SU-DHL-6 (cell line): ENCODE measurements at regions not wholly inside any gene's neighbourhood (a gene's known extent, or its start where the extent isn't known, plus 50 kb on each side); places are given as distances from the start of the nearest gene placed in this dataset.

ENCODE experiments used
- H2AFZ ChIP-seq: fragments of 200-600 bp; sonication (generic); 2 replicates; pipeline ENCODE4 v1.6.1; 2014; ENCODE audit warnings: low read depth, mild to moderate bottlenecking, moderate library complexity, mixed read lengths, antibody characterized with exemption, low read length; ENCODE audit not compliant: severe bottlenecking
- H3F3A ChIP-seq: fragments of 200-600 bp; shearing (Covaris generic); 2 replicates; pipeline ENCODE4 v1.6.0; 2016; ENCODE audit warnings: antibody characterized with exemption, mild to moderate bottlenecking; ENCODE audit not compliant: insufficient read depth
- H3K27ac ChIP-seq: fragments of 200-600 bp; sonication (generic); 2 replicates; pipeline ENCODE4 v1.5.1; 2016; ENCODE audit warnings: low read depth, mild to moderate bottlenecking, low read length, moderate library complexity, mixed read lengths
- H3K27me3 ChIP-seq: fragments of 200-600 bp; sonication (generic), shearing (Covaris generic); 2 replicates; pipeline ENCODE4 v1.6.0; 2014; ENCODE audit warnings: mild to moderate bottlenecking, low read length
- H3K36me3 ChIP-seq: fragments of 200-600 bp; sonication (generic); 2 replicates; pipeline ENCODE4 v1.6.1; 2014; ENCODE audit warnings: mild to moderate bottlenecking, low read length, mixed read lengths
- H3K4me2 ChIP-seq: fragments of 300-600, 200-600 bp; shearing (Covaris generic), sonication (generic); 2 replicates; pipeline ENCODE4 v1.6.0; 2014; ENCODE audit warnings: low read length, low read depth, mild to moderate bottlenecking; ENCODE audit not compliant: poor library complexity, severe bottlenecking
- H3K4me3 ChIP-seq: fragments of 200-600 bp; sonication (generic); 2 replicates; pipeline ENCODE4 v1.5.1; 2014; ENCODE audit warnings: antibody characterized with exemption, low read length, mild to moderate bottlenecking, mixed read lengths; ENCODE audit not compliant: insufficient read depth, poor library complexity, severe bottlenecking
- H3K79me2 ChIP-seq: fragments of 200-600 bp; sonication (generic); 2 replicates; pipeline ENCODE4 v1.6.1; 2014; ENCODE audit warnings: mild to moderate bottlenecking, low read length, moderate library complexity; ENCODE audit not compliant: insufficient read depth
- H3K9ac ChIP-seq: fragments of 200-600 bp; sonication (generic); 2 replicates; pipeline ENCODE4 v1.7.0; 2014; ENCODE audit warnings: mild to moderate bottlenecking, low read length
- H3K9me2 ChIP-seq: fragments of 200-600 bp; sonication (generic); replicated peaks from 2 replicates; pipeline ENCODE4 v1.6.1; 2014; ENCODE audit warnings: low read length; ENCODE audit not compliant: insufficient read depth
- H3K9me3 ChIP-seq: fragments of 200-600 bp; sonication (generic); 2 replicates; pipeline ENCODE4 v1.6.1; 2014; ENCODE audit warnings: low read length, mixed read lengths; ENCODE audit not compliant: insufficient read depth
- H4K20me1 ChIP-seq: fragments of 200-600 bp; sonication (generic); 2 replicates; pipeline ENCODE4 v1.6.1; 2014; ENCODE audit warnings: low read depth, mild to moderate bottlenecking, antibody characterized with exemption, low read length, moderate library complexity, mixed read lengths
- EZH2phosphoT487 ChIP-seq: fragments of 200-600 bp; sonication (generic), shearing (Covaris generic); conservative IDR thresholded peaks from 2 replicates; pipeline ENCODE4 v1.6.1; 2018; ENCODE audit warnings: mild to moderate bottlenecking, antibody characterized with exemption, low read length, moderate library complexity, mixed read lengths
- TF ChIP-seq, protein P1 (sequence below): fragments of 200-600 bp; sonication (generic); IDR thresholded peaks from one replicate; pipeline ENCODE4 v1.5.1; 2017; ENCODE audit warnings: antibody characterized with exemption, mild to moderate bottlenecking, low read length, moderate library complexity; ENCODE audit not compliant: insufficient read depth, poor library complexity, severe bottlenecking

DNA sequence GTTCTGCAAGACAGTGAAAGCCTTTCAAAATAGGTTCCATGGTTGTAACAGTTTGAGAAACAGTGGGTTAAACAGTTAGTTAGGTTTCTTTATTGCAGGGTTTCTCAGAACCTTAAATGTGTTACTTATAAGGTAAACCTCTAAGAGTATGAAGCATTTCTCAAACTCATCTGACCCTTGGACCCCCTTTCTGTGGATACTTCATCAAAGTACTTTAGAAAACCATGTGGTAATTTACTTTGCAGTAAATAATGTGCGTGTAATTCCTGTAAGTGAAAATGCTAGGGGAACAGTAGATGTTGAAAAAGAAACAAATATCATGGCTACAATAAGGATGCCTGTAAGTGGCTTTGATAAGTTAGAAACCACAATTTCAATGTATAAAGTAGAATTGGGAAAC, 354.6 kb upstream of the RARB start:
- no peaks in the 10 kb centered on the region for H3K79me2 ChIP-seq
- H3K27ac ChIP-seq: no peak overlapping the region
- H3F3A ChIP-seq: no peaks in the 10 kb centered on the region
- no peak overlapping the region for H3K9ac ChIP-seq
- H3K4me2 ChIP-seq: no peak overlapping the region
- H3K4me3 ChIP-seq: no peak overlapping the region
- no peaks in the 10 kb centered on the region for H3K9me2 ChIP-seq
- no peaks in the 10 kb centered on the region for H3K9me3 ChIP-seq
- no peaks in the 10 kb centered on the region for H4K20me1 ChIP-seq
- no peaks in the 10 kb centered on the region for H3K36me3 ChIP-seq
- no peaks in the 10 kb centered on the region for H3K27me3 ChIP-seq
- no peak overlapping the region for H2AFZ ChIP-seq
- TF ChIP-seq, protein P1, sequence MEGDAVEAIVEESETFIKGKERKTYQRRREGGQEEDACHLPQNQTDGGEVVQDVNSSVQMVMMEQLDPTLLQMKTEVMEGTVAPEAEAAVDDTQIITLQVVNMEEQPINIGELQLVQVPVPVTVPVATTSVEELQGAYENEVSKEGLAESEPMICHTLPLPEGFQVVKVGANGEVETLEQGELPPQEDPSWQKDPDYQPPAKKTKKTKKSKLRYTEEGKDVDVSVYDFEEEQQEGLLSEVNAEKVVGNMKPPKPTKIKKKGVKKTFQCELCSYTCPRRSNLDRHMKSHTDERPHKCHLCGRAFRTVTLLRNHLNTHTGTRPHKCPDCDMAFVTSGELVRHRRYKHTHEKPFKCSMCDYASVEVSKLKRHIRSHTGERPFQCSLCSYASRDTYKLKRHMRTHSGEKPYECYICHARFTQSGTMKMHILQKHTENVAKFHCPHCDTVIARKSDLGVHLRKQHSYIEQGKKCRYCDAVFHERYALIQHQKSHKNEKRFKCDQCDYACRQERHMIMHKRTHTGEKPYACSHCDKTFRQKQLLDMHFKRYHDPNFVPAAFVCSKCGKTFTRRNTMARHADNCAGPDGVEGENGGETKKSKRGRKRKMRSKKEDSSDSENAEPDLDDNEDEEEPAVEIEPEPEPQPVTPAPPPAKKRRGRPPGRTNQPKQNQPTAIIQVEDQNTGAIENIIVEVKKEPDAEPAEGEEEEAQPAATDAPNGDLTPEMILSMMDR: no peak
- TF ChIP-seq EZH2phosphoT487: no peak

DNA sequence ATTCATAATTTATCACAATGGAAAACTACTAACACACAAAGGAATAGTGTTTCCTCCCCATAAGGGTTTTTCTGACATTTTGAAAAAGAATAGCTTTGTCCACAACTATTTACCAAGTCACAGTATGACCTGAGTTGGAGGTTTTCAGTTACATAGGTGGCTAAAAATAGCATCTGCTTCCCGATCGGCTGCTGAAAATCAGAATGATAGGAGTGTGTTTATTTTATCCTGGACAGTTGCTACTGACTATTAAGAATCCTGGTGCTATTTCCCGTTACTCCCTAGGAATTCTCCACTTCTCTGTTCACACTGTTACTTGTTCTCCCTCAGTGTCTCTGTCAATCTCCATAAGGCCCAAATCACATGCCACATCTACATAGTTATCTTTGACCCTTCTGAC, 353.9 kb upstream of the RARB start:
- Histone ChIP-seq H3K9ac (no peak overlapping the region), H2AFZ (no peak overlapping the region), H3K9me3 (no peaks in the 10 kb centered on the region), H3F3A (no peaks in the 10 kb centered on the region), H3K27me3 (no peaks in the 10 kb centered on the region), H3K27ac (no peak overlapping the region), H4K20me1 (no peaks in the 10 kb centered on the region), H3K4me3 (no peak overlapping the region), H3K4me2 (no peak overlapping the region), H3K9me2 (no peaks in the 10 kb centered on the region), H3K36me3 (no peaks in the 10 kb centered on the region), H3K79me2 (no peaks in the 10 kb centered on the region)
- TF ChIP-seq, protein P1: no peak
- no peak for TF ChIP-seq EZH2phosphoT487

DNA sequence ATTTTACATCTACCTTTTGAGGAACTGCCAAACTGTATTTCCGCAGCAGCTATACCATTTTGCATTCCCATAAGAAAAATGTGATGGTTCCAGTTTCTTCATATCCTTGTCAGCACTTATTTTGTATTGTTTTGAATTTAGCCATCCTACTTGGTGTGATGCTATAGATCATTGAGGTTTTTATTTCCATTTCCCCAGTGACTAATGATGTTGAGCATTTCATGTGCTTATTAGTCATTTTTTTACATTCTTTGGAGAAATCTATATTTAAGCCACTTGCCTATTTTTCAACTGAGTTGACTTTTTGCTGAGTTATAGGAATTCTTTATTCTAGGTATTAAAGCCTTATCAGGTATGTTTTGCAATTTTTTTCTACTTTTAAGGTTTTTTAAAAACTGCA, 347.6 kb upstream of the RARB start:
- TF ChIP-seq EZH2phosphoT487: no peak
- TF ChIP-seq, protein P1: no peak
- H3K36me3 ChIP-seq: no peaks in the 10 kb centered on the region
- no peaks in the 10 kb centered on the region for H3K27me3 ChIP-seq
- H2AFZ ChIP-seq: no peak overlapping the region
- no peak overlapping the region for H3K4me2 ChIP-seq
- no peak overlapping the region for H3K9ac ChIP-seq
- no peak overlapping the region for H3K27ac ChIP-seq
- no peaks in the 10 kb centered on the region for H3F3A ChIP-seq
- H3K9me3 ChIP-seq: no peaks in the 10 kb centered on the region
- H4K20me1 ChIP-seq: no peaks in the 10 kb centered on the region
- H3K4me3 ChIP-seq: no peak overlapping the region
- no peaks in the 10 kb centered on the region for H3K9me2 ChIP-seq
- H3K79me2 ChIP-seq: no peaks in the 10 kb centered on the region

DNA sequence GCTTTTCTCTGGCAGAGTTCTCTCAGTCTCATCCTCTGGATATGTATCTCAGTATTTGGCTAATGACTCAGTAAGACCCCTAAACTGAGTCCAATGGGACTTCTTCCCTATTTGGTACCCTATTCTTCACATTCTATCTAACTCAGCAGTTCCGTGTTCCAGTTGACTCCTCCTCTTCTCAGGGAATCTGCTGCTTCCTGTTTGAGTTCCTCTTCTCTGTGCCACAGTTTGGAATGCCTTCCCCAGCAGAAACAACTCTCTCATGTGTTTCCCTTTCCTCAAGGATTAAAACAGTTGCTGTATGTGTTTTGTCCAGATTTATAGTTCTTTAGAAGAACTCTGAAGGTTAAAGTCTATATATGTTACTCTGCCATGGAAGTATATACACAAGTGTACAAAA, 344.0 kb upstream of the RARB start:
- Histone ChIP-seq H3K27ac (no peak overlapping the region), H3K4me3 (no peak overlapping the region), H3K36me3 (no peaks in the 10 kb centered on the region), H3F3A (no peaks in the 10 kb centered on the region), H3K27me3 (no peaks in the 10 kb centered on the region), H3K9me2 (no peaks in the 10 kb centered on the region), H3K79me2 (no peaks in the 10 kb centered on the region), H4K20me1 (no peaks in the 10 kb centered on the region), H2AFZ (no peak overlapping the region), H3K9me3 (no peaks in the 10 kb centered on the region), H3K4me2 (no peak overlapping the region), H3K9ac (no peak overlapping the region)
- TF ChIP-seq, protein P1: no peak
- no peak for TF ChIP-seq EZH2phosphoT487
